ENCODE measurements at regions not wholly inside any gene's neighbourhood (a gene's known extent, or its start where the extent isn't known, plus 50 kb on each side); places are given as distances from the start of the nearest gene placed in this dataset.

DNA sequence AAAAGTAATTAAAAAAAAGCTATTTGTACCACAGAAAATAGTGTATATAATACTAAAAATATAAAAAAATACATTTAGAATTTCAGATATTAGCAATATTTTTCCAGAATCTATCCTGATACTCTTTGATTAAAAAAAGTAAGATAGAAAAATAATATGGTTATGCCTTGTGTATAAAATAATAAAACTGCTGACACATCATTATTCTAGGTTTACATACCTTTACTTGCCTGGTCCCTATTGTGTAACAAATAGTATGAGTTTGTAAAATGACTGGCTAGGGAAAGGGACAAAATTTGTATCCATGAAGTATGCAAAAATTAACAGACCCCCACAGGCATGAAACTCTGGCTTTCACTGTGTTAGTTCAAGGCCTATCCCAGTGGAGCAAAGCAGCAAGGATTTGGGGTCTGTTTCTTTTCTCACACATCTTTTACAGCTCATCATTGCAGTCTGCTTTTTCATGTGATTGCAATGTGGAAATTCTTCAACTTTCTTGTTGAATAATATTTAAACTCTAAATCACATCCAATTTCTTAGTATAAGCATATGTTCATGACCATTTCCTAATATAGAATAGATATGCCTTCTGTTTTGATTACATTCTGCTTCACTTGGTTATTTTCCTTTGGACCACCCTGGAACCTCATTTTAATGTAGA is 136.7 kb upstream of the PCDH18 start:
- H3K27me3 ChIP-seq (ENCODE audit: control insufficient read depth, insufficient read depth, low read length), result no peaks in the 10 kb centered on the region
- H3K9me3 ChIP-seq (ENCODE audit: control insufficient read depth, low read length), result no peaks in the 10 kb centered on the region
- no peaks in the 10 kb centered on the region for H3K4me1 ChIP-seq (ENCODE audit: control insufficient read depth, insufficient read depth, low read length)
- H3K9ac ChIP-seq (ENCODE audit: low read length), result no peak overlapping the region
- no peaks in the 10 kb centered on the region for H3K36me3 ChIP-seq (ENCODE audit: control insufficient read depth, insufficient read depth, low read length)
- no peak overlapping the region for H3K4me3 ChIP-seq (ENCODE audit: low read length)

DNA sequence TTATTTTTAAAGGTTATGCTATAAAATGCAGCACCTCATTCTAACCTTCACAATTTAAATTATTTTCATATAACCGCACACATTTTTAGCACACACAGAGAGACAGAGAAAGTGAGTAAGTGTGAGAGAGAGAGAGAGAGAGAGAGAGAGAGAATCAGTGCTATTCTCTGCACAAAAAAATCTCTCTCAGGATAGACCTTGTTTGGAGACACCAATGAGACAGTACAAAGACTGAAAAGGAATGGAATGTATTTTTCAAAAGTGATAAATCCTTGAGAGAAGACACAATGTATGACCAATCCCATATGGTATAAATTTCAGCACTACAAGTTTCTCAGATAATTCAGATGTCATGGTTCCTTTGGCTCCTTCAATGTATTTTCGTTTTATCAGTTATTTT is 132.1 kb upstream of the PCDH18 start:
- H3K36me3 ChIP-seq (ENCODE audit: control insufficient read depth, insufficient read depth, low read length), result no peaks in the 10 kb centered on the region
- H3K4me3 ChIP-seq (ENCODE audit: low read length), result no peak overlapping the region
- no peaks in the 10 kb centered on the region for H3K9me3 ChIP-seq (ENCODE audit: control insufficient read depth, low read length)
- H3K27me3 ChIP-seq (ENCODE audit: control insufficient read depth, insufficient read depth, low read length), result no peaks in the 10 kb centered on the region
- H3K4me1 ChIP-seq (ENCODE audit: control insufficient read depth, insufficient read depth, low read length), result no peaks in the 10 kb centered on the region
- no peak overlapping the region for H3K9ac ChIP-seq (ENCODE audit: low read length)

DNA sequence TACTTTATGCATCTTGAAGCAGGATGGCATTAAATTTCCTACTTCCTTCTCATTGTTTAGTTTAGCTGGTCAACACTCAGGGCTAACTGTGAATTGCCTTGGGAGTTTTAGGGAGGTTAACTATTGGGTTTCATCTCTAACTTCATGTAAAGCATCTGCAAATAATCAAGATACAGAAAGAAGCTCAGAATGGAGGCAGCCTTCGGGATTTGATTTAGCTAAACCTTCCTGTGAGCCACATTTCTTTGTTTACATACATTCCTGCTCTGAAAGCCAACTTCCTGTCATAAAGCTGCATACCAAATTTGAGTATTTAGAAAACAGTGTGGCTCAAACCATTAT is 131.7 kb upstream of the PCDH18 start:
- Histone ChIP-seq H3K4me3 (ENCODE audit: low read length) (no peak overlapping the region), H3K9ac (ENCODE audit: low read length) (no peak overlapping the region), H3K9me3 (ENCODE audit: control insufficient read depth, low read length) (no peaks in the 10 kb centered on the region), H3K4me1 (ENCODE audit: control insufficient read depth, insufficient read depth, low read length) (no peaks in the 10 kb centered on the region), H3K36me3 (ENCODE audit: control insufficient read depth, insufficient read depth, low read length) (no peaks in the 10 kb centered on the region), H3K27me3 (ENCODE audit: control insufficient read depth, insufficient read depth, low read length) (no peaks in the 10 kb centered on the region)

DNA sequence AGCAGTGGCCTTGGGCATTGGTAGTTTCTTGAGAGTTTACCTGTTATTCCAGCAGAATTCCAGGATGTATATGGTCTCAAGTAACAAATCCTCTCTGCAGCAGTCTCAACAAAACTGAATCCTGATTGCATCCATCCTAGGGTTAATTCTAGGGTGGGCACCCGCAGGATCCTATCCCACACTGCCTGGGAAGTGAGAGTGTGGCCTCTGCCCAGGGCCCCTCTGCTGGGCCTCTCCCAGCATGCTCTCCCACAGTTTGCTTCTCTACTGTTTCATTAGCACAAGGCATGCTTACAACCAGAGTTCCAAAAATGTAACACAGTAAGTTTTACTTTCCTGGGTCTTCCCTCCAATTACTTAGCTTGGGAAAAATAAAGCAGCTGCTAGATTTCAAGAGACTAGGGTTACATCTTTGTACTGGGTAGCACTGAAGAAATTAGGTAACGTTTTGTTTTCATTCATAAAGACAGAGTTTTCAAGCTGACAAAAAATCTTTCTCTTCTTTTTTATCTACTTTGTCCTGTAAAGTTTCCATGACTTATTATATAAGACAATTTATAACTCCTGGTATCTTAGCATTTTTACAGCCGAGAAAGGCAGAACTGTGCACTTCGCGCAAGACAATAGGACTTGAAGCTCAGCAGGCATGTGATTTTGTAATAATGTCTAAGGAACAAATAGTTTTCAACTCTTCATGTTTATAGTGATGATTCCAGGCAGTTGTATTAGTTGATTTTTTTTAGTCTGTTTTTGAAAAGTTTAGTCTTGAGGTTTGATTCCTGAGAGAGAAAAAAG is 131.2 kb upstream of the PCDH18 start:
- Histone ChIP-seq H3K4me3 (ENCODE audit: low read length) (no peak overlapping the region), H3K9me3 (ENCODE audit: control insufficient read depth, low read length) (no peaks in the 10 kb centered on the region), H3K4me1 (ENCODE audit: control insufficient read depth, insufficient read depth, low read length) (no peaks in the 10 kb centered on the region), H3K9ac (ENCODE audit: low read length) (no peak overlapping the region), H3K36me3 (ENCODE audit: control insufficient read depth, insufficient read depth, low read length) (no peaks in the 10 kb centered on the region), H3K27me3 (ENCODE audit: control insufficient read depth, insufficient read depth, low read length) (no peaks in the 10 kb centered on the region)

DNA sequence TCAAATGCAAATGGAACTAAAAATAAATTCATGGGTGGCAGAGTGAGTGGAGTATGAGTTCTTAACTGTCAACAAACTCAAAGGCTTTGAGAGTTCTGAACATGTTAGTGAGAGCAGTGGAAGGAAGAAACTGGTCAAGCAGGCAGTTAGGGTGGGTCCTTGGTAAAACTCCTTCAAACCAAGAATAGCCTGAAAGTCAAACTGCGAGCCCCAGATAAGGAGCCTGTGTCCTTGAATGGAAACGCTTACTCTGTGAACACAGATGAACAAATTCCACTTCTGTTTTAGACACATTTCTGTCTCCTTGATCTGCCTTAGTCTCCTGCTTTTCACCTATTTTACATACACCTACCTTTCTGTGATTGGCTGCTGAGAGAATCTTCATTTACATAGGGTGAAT is 129.4 kb upstream of the PCDH18 start:
- Histone ChIP-seq H3K4me3 (ENCODE audit: low read length) (no peak overlapping the region), H3K27me3 (ENCODE audit: control insufficient read depth, insufficient read depth, low read length) (no peaks in the 10 kb centered on the region), H3K36me3 (ENCODE audit: control insufficient read depth, insufficient read depth, low read length) (no peaks in the 10 kb centered on the region), H3K9me3 (ENCODE audit: control insufficient read depth, low read length) (no peaks in the 10 kb centered on the region), H3K4me1 (ENCODE audit: control insufficient read depth, insufficient read depth, low read length) (no peaks in the 10 kb centered on the region), H3K9ac (ENCODE audit: low read length) (no peak overlapping the region)

DNA sequence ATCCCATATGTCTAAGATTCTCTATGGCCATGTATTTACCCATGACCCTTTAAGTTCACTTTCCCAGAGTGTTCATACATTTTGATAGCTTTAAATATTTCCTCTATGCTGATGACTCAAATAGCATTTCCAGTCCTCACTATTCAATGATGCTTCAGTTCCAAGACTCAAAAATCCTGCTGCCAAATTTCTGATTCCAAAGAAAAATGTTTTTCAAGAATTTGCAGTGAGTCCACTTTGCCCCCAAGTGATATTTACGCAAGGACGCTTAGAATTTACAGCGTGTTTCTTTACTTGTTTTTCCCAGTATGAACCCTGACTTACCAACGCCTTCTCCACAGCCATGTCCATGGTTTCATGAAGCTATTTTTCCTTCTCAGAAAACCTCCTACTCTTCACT is 127.9 kb upstream of the PCDH18 start:
- no peaks in the 10 kb centered on the region for H3K36me3 ChIP-seq (ENCODE audit: control insufficient read depth, insufficient read depth, low read length)
- no peak overlapping the region for H3K4me3 ChIP-seq (ENCODE audit: low read length)
- no peaks in the 10 kb centered on the region for H3K4me1 ChIP-seq (ENCODE audit: control insufficient read depth, insufficient read depth, low read length)
- H3K9me3 ChIP-seq (ENCODE audit: control insufficient read depth, low read length), result no peaks in the 10 kb centered on the region
- no peaks in the 10 kb centered on the region for H3K27me3 ChIP-seq (ENCODE audit: control insufficient read depth, insufficient read depth, low read length)
- no peak overlapping the region for H3K9ac ChIP-seq (ENCODE audit: low read length)

DNA sequence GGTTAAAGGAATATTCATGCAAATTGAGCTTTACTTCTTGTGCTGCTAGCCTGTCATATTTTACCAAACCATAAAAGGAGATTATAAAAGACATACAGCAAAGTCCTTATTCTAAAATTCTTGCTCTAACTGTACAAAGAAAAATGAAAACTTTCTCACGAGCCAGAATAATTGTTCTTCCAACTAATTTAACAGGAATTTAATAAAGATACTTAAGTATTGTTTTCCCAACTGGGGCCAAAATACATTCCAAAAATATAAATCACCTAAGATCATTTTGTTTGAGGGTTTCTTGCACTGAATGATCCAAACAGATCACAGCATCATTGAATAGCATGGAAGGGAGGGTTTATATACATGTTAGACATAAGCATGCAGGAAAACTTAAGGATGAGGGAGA is 127.1 kb upstream of the PCDH18 start:
- Histone ChIP-seq H3K9me3 (ENCODE audit: control insufficient read depth, low read length) (no peaks in the 10 kb centered on the region), H3K9ac (ENCODE audit: low read length) (no peak overlapping the region), H3K27me3 (ENCODE audit: control insufficient read depth, insufficient read depth, low read length) (no peaks in the 10 kb centered on the region), H3K4me3 (ENCODE audit: low read length) (no peak overlapping the region), H3K36me3 (ENCODE audit: control insufficient read depth, insufficient read depth, low read length) (no peaks in the 10 kb centered on the region), H3K4me1 (ENCODE audit: control insufficient read depth, insufficient read depth, low read length) (no peaks in the 10 kb centered on the region)

DNA sequence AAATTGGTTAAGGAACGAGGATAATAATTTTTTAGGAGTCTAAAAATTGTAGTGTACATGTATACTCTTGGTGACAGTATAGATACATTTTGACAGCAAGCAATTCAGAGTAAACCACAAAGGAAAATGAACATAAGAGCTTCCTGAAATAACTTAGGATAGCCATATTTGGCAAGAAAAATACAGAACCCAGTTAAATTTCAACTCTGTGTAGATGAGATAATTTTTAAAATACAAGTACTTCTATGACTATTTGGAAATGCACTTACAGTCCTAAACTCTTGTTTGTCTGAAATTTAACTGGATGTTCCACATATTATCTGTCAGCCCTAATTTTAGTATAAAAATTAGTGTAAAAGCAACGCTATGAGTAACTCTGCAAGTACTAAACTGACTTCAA is 124.4 kb upstream of the PCDH18 start:
- H3K9ac ChIP-seq (ENCODE audit: low read length), result no peak overlapping the region
- H3K36me3 ChIP-seq (ENCODE audit: control insufficient read depth, insufficient read depth, low read length), result no peaks in the 10 kb centered on the region
- no peaks in the 10 kb centered on the region for H3K4me1 ChIP-seq (ENCODE audit: control insufficient read depth, insufficient read depth, low read length)
- no peak overlapping the region for H3K4me3 ChIP-seq (ENCODE audit: low read length)
- no peaks in the 10 kb centered on the region for H3K9me3 ChIP-seq (ENCODE audit: control insufficient read depth, low read length)
- H3K27me3 ChIP-seq (ENCODE audit: control insufficient read depth, insufficient read depth, low read length), result no peaks in the 10 kb centered on the region

DNA sequence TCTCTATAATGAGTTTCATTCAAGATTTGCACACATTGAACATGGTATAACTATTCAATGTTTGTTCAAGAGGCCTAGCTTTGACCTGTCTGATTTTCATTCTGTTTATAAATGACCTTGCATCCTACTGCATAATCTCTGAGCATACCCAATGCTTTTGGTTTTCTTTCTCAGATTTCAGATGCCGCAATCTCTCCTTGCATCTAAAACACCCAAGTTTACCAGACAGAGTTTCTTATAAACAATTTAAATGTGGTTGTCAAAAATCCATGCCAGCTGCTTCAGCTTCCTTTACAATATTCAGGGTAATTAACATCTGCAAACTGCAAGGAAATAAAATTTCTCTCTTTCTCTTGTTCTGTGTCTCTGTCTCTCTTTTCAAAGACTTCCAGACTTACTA is 123.0 kb upstream of the PCDH18 start:
- Histone ChIP-seq H3K36me3 (ENCODE audit: control insufficient read depth, insufficient read depth, low read length) (no peaks in the 10 kb centered on the region), H3K27me3 (ENCODE audit: control insufficient read depth, insufficient read depth, low read length) (no peaks in the 10 kb centered on the region), H3K9me3 (ENCODE audit: control insufficient read depth, low read length) (no peaks in the 10 kb centered on the region), H3K4me1 (ENCODE audit: control insufficient read depth, insufficient read depth, low read length) (no peaks in the 10 kb centered on the region), H3K9ac (ENCODE audit: low read length) (no peak overlapping the region), H3K4me3 (ENCODE audit: low read length) (no peak overlapping the region)

DNA sequence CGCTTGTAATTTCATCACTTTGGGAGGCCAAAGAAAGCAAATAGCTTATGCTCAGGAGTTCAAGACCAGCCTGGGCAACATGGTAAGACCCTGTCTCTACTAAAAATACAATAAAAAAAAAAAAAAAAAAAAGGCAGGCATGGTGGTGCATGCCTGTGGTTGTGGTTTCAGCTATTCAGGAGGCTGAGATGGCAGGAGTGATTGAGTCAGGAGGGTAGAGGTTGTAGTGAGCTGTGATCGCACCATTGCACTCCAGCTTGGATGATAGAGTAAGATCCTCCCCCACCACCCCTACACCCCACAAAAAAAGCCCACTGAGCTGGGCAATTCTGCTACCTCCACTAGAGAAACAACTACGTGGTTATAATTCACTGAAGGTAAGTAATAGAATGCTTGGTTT is 118.8 kb upstream of the PCDH18 start:
- no peaks in the 10 kb centered on the region for H3K4me1 ChIP-seq (ENCODE audit: control insufficient read depth, insufficient read depth, low read length)
- H3K27me3 ChIP-seq (ENCODE audit: control insufficient read depth, insufficient read depth, low read length), result no peaks in the 10 kb centered on the region
- H3K9ac ChIP-seq (ENCODE audit: low read length), result no peak overlapping the region
- H3K9me3 ChIP-seq (ENCODE audit: control insufficient read depth, low read length), result no peaks in the 10 kb centered on the region
- H3K36me3 ChIP-seq (ENCODE audit: control insufficient read depth, insufficient read depth, low read length), result no peaks in the 10 kb centered on the region
- H3K4me3 ChIP-seq (ENCODE audit: low read length), result no peak overlapping the region

DNA sequence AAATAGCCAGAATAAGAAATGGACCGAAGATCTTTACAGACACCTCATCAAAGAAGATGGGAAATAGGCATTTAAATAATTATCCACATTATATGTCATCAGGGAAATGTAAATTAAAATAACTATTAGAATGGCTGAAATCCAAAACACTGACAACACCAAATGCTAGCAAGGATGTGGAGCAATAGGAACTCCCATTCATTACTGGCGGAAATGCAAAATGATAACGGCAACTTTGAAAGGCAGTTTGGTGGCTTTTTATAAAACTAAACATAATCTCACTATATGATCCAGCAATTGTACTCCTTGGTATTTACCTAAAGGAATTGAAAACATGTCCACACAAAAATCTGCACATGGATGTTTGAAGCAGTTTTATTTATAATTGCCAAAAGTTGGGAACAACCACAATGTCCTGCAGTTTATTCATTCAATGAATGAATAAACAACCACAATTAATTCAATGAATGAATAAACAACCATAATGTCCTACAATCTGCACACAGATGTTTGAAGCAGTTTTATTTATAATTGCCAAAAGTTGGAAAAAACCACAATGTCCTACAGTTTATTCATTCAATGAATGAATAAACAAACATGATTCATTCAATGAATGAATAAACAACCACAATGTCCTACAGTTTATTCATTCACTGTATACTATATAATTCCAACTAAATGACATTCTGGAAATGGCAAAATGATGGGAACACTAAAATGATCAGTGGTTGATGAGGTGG is 117.6 kb upstream of the PCDH18 start:
- no peaks in the 10 kb centered on the region for H3K27me3 ChIP-seq (ENCODE audit: control insufficient read depth, insufficient read depth, low read length)
- no peak overlapping the region for H3K9ac ChIP-seq (ENCODE audit: low read length)
- H3K36me3 ChIP-seq (ENCODE audit: control insufficient read depth, insufficient read depth, low read length), result no peaks in the 10 kb centered on the region
- no peak overlapping the region for H3K4me3 ChIP-seq (ENCODE audit: low read length)
- H3K4me1 ChIP-seq (ENCODE audit: control insufficient read depth, insufficient read depth, low read length), result no peaks in the 10 kb centered on the region
- H3K9me3 ChIP-seq (ENCODE audit: control insufficient read depth, low read length), result no peaks in the 10 kb centered on the region

DNA sequence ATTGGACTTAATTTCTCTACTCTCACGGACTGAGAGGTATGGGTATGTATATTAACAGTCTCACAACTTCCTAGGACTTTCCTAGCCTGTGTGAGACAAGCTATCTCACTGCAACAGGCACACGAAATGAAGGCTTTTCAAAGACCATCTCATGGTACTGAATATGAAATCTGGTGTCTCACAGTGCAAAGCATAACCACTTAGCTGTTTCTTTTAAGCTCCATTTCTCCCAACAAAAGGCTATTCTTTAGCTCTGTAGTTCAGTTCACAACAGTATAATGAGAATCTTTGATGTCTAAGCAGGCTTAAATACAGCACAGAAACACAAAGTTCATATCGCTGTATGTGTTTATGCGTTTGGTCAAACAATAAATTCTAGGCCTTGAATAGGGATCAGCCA is 116.2 kb upstream of the PCDH18 start:
- H3K9ac ChIP-seq (ENCODE audit: low read length), result no peak overlapping the region
- H3K36me3 ChIP-seq (ENCODE audit: control insufficient read depth, insufficient read depth, low read length), result no peaks in the 10 kb centered on the region
- no peaks in the 10 kb centered on the region for H3K4me1 ChIP-seq (ENCODE audit: control insufficient read depth, insufficient read depth, low read length)
- no peaks in the 10 kb centered on the region for H3K9me3 ChIP-seq (ENCODE audit: control insufficient read depth, low read length)
- no peaks in the 10 kb centered on the region for H3K27me3 ChIP-seq (ENCODE audit: control insufficient read depth, insufficient read depth, low read length)
- H3K4me3 ChIP-seq (ENCODE audit: low read length), result no peak overlapping the region
